ENCODE measurements at regions not wholly inside any gene's neighbourhood (a gene's known extent, or its start where the extent isn't known, plus 50 kb on each side); places are given as distances from the start of the nearest gene placed in this dataset.

DNA sequence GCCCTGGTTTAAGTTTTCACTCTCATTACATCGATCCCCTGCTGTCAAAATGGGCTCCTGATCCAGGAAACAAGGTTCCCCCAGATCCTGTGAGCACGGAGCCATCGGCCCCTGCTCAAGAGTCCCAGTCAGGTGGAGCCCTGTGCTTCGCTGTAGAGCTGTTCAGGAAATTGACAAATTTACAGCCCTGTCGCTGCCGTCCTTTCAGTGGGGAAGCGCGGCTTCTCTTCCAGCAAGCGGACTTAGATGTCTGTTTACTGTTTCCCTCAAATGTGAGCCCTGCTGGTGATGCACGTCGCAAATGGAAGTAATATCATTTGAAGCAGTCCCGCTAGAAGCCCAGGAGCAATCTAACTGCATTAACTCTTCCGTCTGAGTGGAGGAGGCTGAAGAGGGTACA lies 760.9 kb upstream of the WWC1 start:
- H3K4me1 ChIP-seq (ENCODE audit: control insufficient read depth, extremely low read depth, insufficient read depth, low read length), result no peaks in the 10 kb centered on the region
- dilution Hi-C loops (cut with MboI; ENCODE audit: extremely low pct_ligation_motif_present, low sequenced_read_pairs), result no loop called here
- H3K36me3 ChIP-seq (ENCODE audit: control insufficient read depth in 2 of 2, extremely low read depth in 1 of 2, insufficient read depth in 2 of 2, low read length in 2 of 2), result no peaks in the 10 kb centered on the region
- no peak overlapping the region for H3K9ac ChIP-seq (replicated peaks; ENCODE audit: extremely low read depth, insufficient read depth, low read length)
- TF ChIP-seq POLR2A (IDR thresholded peaks at IDR 0.05; ENCODE audit: low read depth, low read length) (no peak), GATA2 (IDR thresholded peaks at IDR 0.05; ENCODE audit: insufficient read depth, insufficient read length, low read depth, low read length) (no peak), FOS (IDR thresholded peaks at IDR 0.05; ENCODE audit: borderline replicate concordance, insufficient read depth, low read length) (no peak), MYC (IDR thresholded peaks at IDR 0.05; ENCODE audit: low read depth, low read length) (no peak), MAX (IDR thresholded peaks at IDR 0.05; ENCODE audit: insufficient read depth, insufficient read length) (no peak)
- TF ChIP-seq, protein P1, sequence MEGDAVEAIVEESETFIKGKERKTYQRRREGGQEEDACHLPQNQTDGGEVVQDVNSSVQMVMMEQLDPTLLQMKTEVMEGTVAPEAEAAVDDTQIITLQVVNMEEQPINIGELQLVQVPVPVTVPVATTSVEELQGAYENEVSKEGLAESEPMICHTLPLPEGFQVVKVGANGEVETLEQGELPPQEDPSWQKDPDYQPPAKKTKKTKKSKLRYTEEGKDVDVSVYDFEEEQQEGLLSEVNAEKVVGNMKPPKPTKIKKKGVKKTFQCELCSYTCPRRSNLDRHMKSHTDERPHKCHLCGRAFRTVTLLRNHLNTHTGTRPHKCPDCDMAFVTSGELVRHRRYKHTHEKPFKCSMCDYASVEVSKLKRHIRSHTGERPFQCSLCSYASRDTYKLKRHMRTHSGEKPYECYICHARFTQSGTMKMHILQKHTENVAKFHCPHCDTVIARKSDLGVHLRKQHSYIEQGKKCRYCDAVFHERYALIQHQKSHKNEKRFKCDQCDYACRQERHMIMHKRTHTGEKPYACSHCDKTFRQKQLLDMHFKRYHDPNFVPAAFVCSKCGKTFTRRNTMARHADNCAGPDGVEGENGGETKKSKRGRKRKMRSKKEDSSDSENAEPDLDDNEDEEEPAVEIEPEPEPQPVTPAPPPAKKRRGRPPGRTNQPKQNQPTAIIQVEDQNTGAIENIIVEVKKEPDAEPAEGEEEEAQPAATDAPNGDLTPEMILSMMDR (IDR thresholded peaks at IDR 0.05; ENCODE audit: extremely low read depth in 1 of 2, insufficient read depth in 1 of 2, low read depth in 1 of 2, low read length in 2 of 2), result no peak
- no peaks in the 10 kb centered on the region for H4K20me1 ChIP-seq (replicated peaks; ENCODE audit: control insufficient read depth, extremely low read depth, insufficient read depth, low read length)
- intact Hi-C loops (cut with micrococcal nuclease), result no loop called here
- no peak overlapping the region for H2AFZ ChIP-seq (ENCODE audit: low read depth, low read length)
- ChIA-PET CTCF (no interaction called here), POLR2A (no interaction called here)
- DNase-seq (ENCODE audit: low read depth, low spot score) (no peak), FAIRE-seq (no peak)
- BruUV-seq (replicated peaks), result no TSS peak
- no peaks in the 10 kb centered on the region for H3K9me1 ChIP-seq (replicated peaks; ENCODE audit: control insufficient read depth, extremely low read depth, insufficient read depth, low read length)
- no peak overlapping the region for H3K4me3 ChIP-seq (replicated peaks in 1 of 3; ENCODE audit: insufficient read depth in 1 of 3, low read depth in 1 of 3, low read length in 3 of 3)
- no peaks in the 10 kb centered on the region for H3K27me3 ChIP-seq (ENCODE audit: control insufficient read depth in 2 of 2, insufficient read depth in 2 of 2, low read length in 2 of 2)
- H3K9me3 ChIP-seq (replicated peaks; ENCODE audit: control insufficient read depth, insufficient read depth, low read length), result no peaks in the 10 kb centered on the region
- no peak overlapping the region for H3K4me2 ChIP-seq (ENCODE audit: insufficient read depth, low read length)
- no peaks in the 10 kb centered on the region for H3K79me2 ChIP-seq (ENCODE audit: control insufficient read depth, insufficient read depth, low read length)
- no peak overlapping the region for H3K27ac ChIP-seq (ENCODE audit: insufficient read depth, low read depth, low read length)

All from endothelial cell of umbilical vein (primary cell).